SKM-1 (cell line): ENCODE measurements at regions not wholly inside any gene's neighbourhood (a gene's known extent, or its start where the extent isn't known, plus 50 kb on each side); places are given as distances from the start of the nearest gene placed in this dataset.

Source experiments
- DNase-seq: peaks from one replicate; lab custom pipeline; 2025; ENCODE audit not compliant: unreplicated experiment; lab: John Stamatoyannopoulos, UW

- DNase-seq, result no peak
These were observed 304.5 kb downstream of the BARHL2 start for GRCh38 chr1:90412563-90412962.

GRCh38 chr1:90411185-90411584, 305.9 kb downstream of the BARHL2 start:
- DNase-seq, result no peak

GRCh38 chr1:90407737-90408136, 309.4 kb downstream of the BARHL2 start:
- no peak for DNase-seq

- DNase-seq, result no peak
These were observed 311.4 kb downstream of the BARHL2 start for GRCh38 chr1:90405726-90406125.

- no peak for DNase-seq
These were observed 313.9 kb downstream of the BARHL2 start for GRCh38 chr1:90402893-90403849.

- no peak for DNase-seq
These were observed 317.0 kb downstream of the BARHL2 start for GRCh38 chr1:90400131-90400530.

- no peak for DNase-seq
These were observed 320.2 kb downstream of the BARHL2 start for GRCh38 chr1:90396917-90397316.

GRCh38 chr1:90394247-90394646, 322.9 kb downstream of the BARHL2 start:
- DNase-seq, result peak; percentile 38

GRCh38 chr1:90393025-90393424, 324.1 kb downstream of the BARHL2 start:
- DNase-seq, result no peak

GRCh38 chr1:90391126-90391525, 326.0 kb downstream of the BARHL2 start:
- DNase-seq, result no peak

- no peak for DNase-seq
These were observed 329.3 kb downstream of the BARHL2 start for GRCh38 chr1:90387805-90388204.

- no peak for DNase-seq
These were observed 330.0 kb downstream of the BARHL2 start for GRCh38 chr1:90386899-90387720.

- no peak for DNase-seq
These were observed 332.9 kb downstream of the BARHL2 start for GRCh38 chr1:90384193-90384592.

GRCh38 chr1:90382161-90382560, 334.9 kb downstream of the BARHL2 start:
- no peak for DNase-seq

- DNase-seq, result no peak
These were observed 335.5 kb downstream of the BARHL2 start for GRCh38 chr1:90381598-90381997.

GRCh38 chr1:90371448-90371813, 345.7 kb downstream of the BARHL2 start:
- no peak for DNase-seq

GRCh38 chr1:90370686-90371447, 346.2 kb downstream of the BARHL2 start:
- DNase-seq, result no peak

GRCh38 chr1:90362163-90362562, 354.9 kb downstream of the BARHL2 start:
- DNase-seq, result no peak

GRCh38 chr1:90361026-90361425, 356.1 kb downstream of the BARHL2 start:
- DNase-seq, result no peak

- DNase-seq, result no peak
These were observed 357.1 kb downstream of the BARHL2 start for GRCh38 chr1:90359994-90360393.

- DNase-seq, result no peak
These were observed 358.7 kb downstream of the BARHL2 start for GRCh38 chr1:90358448-90358847.
